ENCODE measurements at regions not wholly inside any gene's neighbourhood (a gene's known extent, or its start where the extent isn't known, plus 50 kb on each side); places are given as distances from the start of the nearest gene placed in this dataset.

DNA sequence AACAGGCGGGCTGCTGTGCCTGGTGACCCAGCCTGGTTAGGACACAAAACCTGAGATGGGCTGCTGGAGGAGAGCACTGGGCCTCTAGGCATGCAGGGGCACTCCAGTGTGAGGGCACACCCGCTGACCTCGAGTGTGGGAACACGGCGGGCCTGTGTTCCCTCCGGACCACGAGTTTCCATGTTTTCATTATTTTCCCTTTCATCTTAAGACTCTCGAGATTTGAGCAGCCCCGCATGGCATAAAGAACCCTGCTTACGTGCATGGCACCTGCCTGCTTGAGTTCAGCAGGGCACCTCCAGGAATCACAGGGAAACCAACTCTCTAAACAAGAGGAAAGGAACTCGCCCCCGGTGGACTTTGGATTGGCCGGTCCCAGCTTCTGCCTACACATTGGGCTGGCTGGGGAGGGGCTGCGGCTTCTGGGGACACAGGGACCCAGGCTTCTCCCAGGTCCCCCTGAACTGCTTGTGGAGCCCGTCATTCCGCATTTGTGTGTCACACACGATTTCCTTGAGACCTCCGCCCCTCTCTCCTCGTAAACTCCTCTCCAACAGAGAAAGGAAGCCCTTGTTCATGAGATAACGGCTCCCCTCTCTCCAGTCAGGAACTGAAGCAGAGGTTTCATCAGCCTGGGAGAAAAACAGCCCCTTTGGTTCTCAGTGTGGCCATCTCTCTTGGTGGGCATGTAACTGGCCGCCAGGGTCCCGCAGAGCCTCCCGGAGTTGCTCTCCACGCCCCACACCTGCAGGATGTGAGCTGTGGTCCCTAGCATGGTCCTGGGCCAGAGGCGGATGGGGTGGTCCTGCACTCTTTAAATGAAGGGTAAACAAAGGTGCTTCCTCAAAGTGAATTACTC lies 181.8 kb downstream of the TTLL2 start:
- TF ChIP-seq, protein P1, sequence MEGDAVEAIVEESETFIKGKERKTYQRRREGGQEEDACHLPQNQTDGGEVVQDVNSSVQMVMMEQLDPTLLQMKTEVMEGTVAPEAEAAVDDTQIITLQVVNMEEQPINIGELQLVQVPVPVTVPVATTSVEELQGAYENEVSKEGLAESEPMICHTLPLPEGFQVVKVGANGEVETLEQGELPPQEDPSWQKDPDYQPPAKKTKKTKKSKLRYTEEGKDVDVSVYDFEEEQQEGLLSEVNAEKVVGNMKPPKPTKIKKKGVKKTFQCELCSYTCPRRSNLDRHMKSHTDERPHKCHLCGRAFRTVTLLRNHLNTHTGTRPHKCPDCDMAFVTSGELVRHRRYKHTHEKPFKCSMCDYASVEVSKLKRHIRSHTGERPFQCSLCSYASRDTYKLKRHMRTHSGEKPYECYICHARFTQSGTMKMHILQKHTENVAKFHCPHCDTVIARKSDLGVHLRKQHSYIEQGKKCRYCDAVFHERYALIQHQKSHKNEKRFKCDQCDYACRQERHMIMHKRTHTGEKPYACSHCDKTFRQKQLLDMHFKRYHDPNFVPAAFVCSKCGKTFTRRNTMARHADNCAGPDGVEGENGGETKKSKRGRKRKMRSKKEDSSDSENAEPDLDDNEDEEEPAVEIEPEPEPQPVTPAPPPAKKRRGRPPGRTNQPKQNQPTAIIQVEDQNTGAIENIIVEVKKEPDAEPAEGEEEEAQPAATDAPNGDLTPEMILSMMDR (IDR thresholded peaks at IDR 0.05), result no peak
- intact Hi-C loops (cut with DNase I), result no loop called here
- Histone ChIP-seq H3K27me3 (no peaks in the 10 kb centered on the region), H3K36me3 (no peaks in the 10 kb centered on the region), H3K4me3 (no peak overlapping the region), H3K4me1 (no peaks in the 10 kb centered on the region), H3K27ac (no peak overlapping the region), H3K9me3 (no peaks in the 10 kb centered on the region)
- DNase-seq (no peak), ATAC-seq (no peak)

DNA sequence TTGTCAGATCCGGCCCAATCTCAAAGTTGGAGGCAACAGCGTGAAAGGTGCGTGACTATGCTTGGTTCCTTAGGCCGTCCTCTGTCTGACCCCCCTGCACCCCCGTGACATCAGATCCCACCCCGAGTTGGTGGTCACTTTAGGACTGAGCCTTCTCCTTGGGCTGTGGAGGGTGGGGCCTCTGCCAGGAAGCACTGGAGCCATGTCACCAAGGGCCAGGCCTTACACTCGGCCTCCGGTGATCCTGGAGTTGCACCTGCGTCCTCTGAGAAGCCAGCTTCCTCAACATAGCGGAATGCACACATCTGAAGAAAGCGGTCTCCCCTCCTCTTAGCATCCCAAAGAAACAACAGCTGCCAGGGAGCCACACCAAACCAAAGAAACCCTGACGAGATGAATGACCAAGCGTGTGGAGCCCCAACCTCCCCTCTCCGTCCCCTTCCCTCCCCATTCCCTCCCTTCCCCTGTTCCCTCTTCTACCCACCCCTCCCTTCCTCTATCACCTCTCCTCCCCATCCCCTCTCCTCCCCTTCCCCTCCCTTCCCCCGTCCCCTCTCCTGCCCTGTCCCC lies 182.6 kb downstream of the TTLL2 start:
- ATAC-seq, result no peak

DNA sequence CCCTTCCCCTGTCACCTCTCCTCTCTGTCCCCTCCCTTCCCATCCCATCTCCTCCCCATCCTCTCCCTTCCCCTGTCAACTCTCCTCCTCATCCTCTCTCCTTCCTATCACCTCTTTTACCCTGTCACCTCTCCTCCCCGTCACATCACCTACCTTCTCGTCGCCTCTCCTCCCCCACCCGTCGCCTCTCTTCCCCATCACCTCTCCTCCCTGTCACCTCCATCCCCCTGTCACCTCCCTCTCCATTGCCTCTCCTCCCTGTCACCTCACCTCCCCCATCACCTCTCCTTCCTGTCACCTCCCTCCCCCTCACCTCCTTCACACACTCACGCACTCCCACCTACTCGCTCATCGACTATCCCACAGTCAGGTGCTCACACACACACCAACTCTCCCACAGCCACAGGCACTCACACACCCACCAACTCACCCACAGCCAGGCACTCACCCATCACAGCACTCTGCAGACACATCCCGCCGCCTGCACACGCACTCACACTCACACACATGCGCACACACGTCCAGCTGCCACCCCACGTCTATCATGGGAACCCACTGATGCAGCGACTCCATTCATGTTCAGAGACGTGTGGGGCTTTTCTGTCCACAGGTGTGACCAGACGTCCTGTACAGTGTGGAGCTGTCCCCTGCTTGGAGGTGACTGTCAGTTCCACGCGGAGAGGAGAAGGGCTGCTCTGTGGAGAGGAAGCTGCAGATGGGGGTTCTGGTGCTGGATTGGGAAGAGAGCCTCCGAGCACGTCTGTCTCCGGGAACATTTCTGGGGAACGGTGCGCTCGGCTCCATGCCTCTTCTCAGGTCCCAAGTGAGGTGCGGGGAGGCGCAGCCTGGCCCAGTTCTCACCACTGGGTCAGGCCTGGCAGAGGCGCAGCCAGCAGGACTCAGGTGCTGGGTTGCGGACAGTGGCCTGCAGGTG lies 184.3 kb downstream of the TTLL2 start:
- no peaks in the 10 kb centered on the region for H3K4me1 ChIP-seq
- H3K36me3 ChIP-seq, result no peaks in the 10 kb centered on the region
- no peaks in the 10 kb centered on the region for H3K9me3 ChIP-seq
- DNase-seq, result no peak
- TF ChIP-seq, protein P1 (IDR thresholded peaks at IDR 0.05), result no peak
- no peak for ATAC-seq
- H3K27ac ChIP-seq, result no peak overlapping the region
- H3K27me3 ChIP-seq, result no peaks in the 10 kb centered on the region
- intact Hi-C loops (cut with DNase I), result no loop called here
- no peak overlapping the region for H3K4me3 ChIP-seq

More for the DNA sequence above, 182.6 kb downstream of the TTLL2 start:
- no peaks in the 10 kb centered on the region for H3K27me3 ChIP-seq
- TF ChIP-seq, protein P1 (IDR thresholded peaks at IDR 0.05), result no peak
- intact Hi-C loops (cut with DNase I), result no loop called here
- DNase-seq, result no peak
- no peaks in the 10 kb centered on the region for H3K36me3 ChIP-seq
- no peak overlapping the region for H3K27ac ChIP-seq
- H3K4me3 ChIP-seq, result no peak overlapping the region
- H3K9me3 ChIP-seq, result no peaks in the 10 kb centered on the region
- no peaks in the 10 kb centered on the region for H3K4me1 ChIP-seq

DNA sequence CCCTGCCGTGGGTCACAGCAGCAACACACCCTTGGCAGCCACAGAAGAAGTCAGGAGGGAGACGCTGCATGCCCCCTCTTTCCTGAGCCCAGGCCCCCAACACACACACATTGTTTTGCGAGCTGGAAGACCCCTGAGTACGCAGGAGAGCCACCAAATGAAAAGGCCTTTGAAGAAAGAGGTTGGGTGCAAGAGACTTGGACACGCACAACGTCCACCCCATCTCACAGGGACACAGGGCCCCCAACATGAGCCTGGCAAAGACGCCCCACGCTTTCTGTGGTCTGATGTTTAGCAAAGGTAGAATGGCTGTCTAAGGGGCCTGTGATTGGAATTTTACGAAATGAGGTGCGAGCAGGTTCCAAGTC lies 185.0 kb downstream of the TTLL2 start:
- TF ChIP-seq, protein P1 (IDR thresholded peaks at IDR 0.05), result no peak
- Histone ChIP-seq H3K4me1 (no peaks in the 10 kb centered on the region), H3K27me3 (no peaks in the 10 kb centered on the region), H3K27ac (no peak overlapping the region), H3K36me3 (no peaks in the 10 kb centered on the region), H3K9me3 (no peaks in the 10 kb centered on the region), H3K4me3 (no peak overlapping the region)
- ATAC-seq (no peak), DNase-seq (no peak)
- intact Hi-C loops (cut with DNase I), result no loop called here

DNA sequence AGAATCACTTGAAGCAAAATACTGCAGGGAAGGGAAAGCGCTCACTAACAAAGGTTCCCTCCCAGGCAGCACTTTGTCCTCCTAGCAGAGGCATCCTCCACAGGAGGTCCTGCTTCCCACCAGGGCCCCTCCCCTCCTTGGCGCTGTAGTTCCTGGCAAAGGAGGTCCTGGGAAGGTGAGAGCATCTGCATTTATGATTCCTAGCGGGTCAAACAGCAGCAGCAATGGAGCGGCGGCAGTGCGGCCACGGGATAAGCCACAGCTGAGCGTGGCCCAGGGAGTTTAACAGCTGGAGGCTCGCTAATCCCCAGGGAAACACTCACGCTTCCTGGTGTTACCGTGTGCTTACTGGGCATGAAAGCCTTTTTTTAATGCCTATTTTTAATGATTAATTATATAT lies 185.8 kb downstream of the TTLL2 start:
- intact Hi-C loops (cut with DNase I), result no loop called here
- TF ChIP-seq, protein P1 (IDR thresholded peaks at IDR 0.05), result no peak
- Histone ChIP-seq H3K27ac (no peak overlapping the region), H3K27me3 (no peaks in the 10 kb centered on the region), H3K9me3 (no peaks in the 10 kb centered on the region), H3K36me3 (no peaks in the 10 kb centered on the region), H3K4me1 (no peaks in the 10 kb centered on the region), H3K4me3 (no peak overlapping the region)
- no peak for ATAC-seq
- DNase-seq, result no peak

All from upper lobe of right lung (tissue), 1 donor.